T-helper 2 cell (primary cell): ENCODE measurements at regions not wholly inside any gene's neighbourhood (a gene's known extent, or its start where the extent isn't known, plus 50 kb on each side); places are given as distances from the start of the nearest gene placed in this dataset.
"Not testable (repeated sequence)": the region's sequence is repeated elsewhere in the genome, so short reads cannot be mapped to it uniquely, and the experiment has no call there.

Experiments used
- DNase-seq, 5 experiments: peaks; one replicate each; pipeline versions ENCODE4 v3.0.0 to v3.0.0-alpha.2; 2012 to 2022

- DNase-seq: no peak
Observed at GRCh38 chr22:47315862-47316419, 553.5 kb downstream of the TBC1D22A start.

- no peak for DNase-seq
Observed at GRCh38 chr22:47310601-47311000, 548.2 kb downstream of the TBC1D22A start.

GRCh38 chr22:47309946-47310345 lies 547.5 kb downstream of the TBC1D22A start:
- DNase-seq: no peak

GRCh38 chr22:47309476-47309875 lies 547.0 kb downstream of the TBC1D22A start:
- DNase-seq: no peak

- DNase-seq: no peak
Observed at GRCh38 chr22:47308886-47309285, 546.4 kb downstream of the TBC1D22A start.

GRCh38 chr22:47307822-47308221 lies 545.4 kb downstream of the TBC1D22A start:
- no peak for DNase-seq

GRCh38 chr22:47307326-47307725 lies 544.9 kb downstream of the TBC1D22A start:
- no peak for DNase-seq

GRCh38 chr22:47304854-47305253 lies 542.4 kb downstream of the TBC1D22A start:
- DNase-seq: no peak

GRCh38 chr22:47304191-47304831 lies 541.9 kb downstream of the TBC1D22A start:
- no peak for DNase-seq

- DNase-seq: no peak
Observed at GRCh38 chr22:47303161-47303890, 540.9 kb downstream of the TBC1D22A start.

GRCh38 chr22:47302587-47302986 lies 540.1 kb downstream of the TBC1D22A start:
- DNase-seq: not testable (repeated sequence)

- no peak for DNase-seq
Observed at GRCh38 chr22:47301820-47302475, 539.5 kb downstream of the TBC1D22A start.

- no peak for DNase-seq
Observed at GRCh38 chr22:47300698-47301405, 538.4 kb downstream of the TBC1D22A start.

GRCh38 chr22:47299863-47300697 lies 537.6 kb downstream of the TBC1D22A start:
- no peak for DNase-seq

GRCh38 chr22:47299211-47299862 lies 536.9 kb downstream of the TBC1D22A start:
- no peak for DNase-seq

GRCh38 chr22:47298017-47298785 lies 535.8 kb downstream of the TBC1D22A start:
- DNase-seq: no peak

- no peak for DNase-seq
Observed at GRCh38 chr22:47297261-47298016, 535.0 kb downstream of the TBC1D22A start.

- DNase-seq: no peak
Observed at GRCh38 chr22:47296405-47297260, 534.2 kb downstream of the TBC1D22A start.

GRCh38 chr22:47295982-47296381 lies 533.5 kb downstream of the TBC1D22A start:
- no peak for DNase-seq
